OCI-LY1 (cell line): ENCODE measurements at regions not wholly inside any gene's neighbourhood (a gene's known extent, or its start where the extent isn't known, plus 50 kb on each side); places are given as distances from the start of the nearest gene placed in this dataset.

ENCODE experiments used
- H2AFZ ChIP-seq: fragments of 200-600 bp; sonication (generic), shearing (Covaris generic); 2 replicates; pipeline ENCODE4 v1.6.0; 2014; ENCODE audit warnings: antibody characterized with exemption, mild to moderate bottlenecking, low read length
- H3F3A ChIP-seq: fragments of 200-600 bp; sonication (generic), shearing (Covaris generic); 2 replicates; pipeline ENCODE4 v1.6.0; 2014; ENCODE audit warnings: mild to moderate bottlenecking, antibody characterized with exemption, low read length, moderate library complexity; ENCODE audit not compliant: insufficient read depth
- H3K27ac ChIP-seq: fragments of 200-600 bp; sonication (generic); 2 replicates; pipeline ENCODE4 v1.5.1; 2014; ENCODE audit warnings: low read length, mixed run types, mild to moderate bottlenecking, low read depth; ENCODE audit not compliant: poor library complexity, severe bottlenecking
- H3K27me3 ChIP-seq: fragments of 200-600 bp; sonication (generic); 2 replicates; pipeline ENCODE4 v1.6.0; 2014; ENCODE audit warnings: antibody characterized with exemption, mild to moderate bottlenecking, low read length, moderate library complexity; ENCODE audit not compliant: insufficient read depth
- H3K36me3 ChIP-seq: fragments of 200-600 bp; sonication (generic); 2 replicates; pipeline ENCODE4 v1.6.1; 2014; ENCODE audit warnings: mild to moderate bottlenecking, antibody characterized with exemption, low read length, moderate library complexity, mixed read lengths; ENCODE audit not compliant: insufficient read depth
- H3K4me1 ChIP-seq: fragments of 200-600 bp; sonication (generic); 2 replicates; pipeline ENCODE4 v1.5.1; 2014; ENCODE audit warnings: mild to moderate bottlenecking, low read length, moderate library complexity; ENCODE audit not compliant: insufficient read depth, severe bottlenecking
- H3K4me2 ChIP-seq: fragments of 200-600 bp; sonication (generic), shearing (Covaris generic); 2 replicates; pipeline ENCODE4 v1.6.1; 2014; ENCODE audit warnings: low read length
- H3K4me3 ChIP-seq: fragments of 200-600 bp; sonication (generic); 2 replicates; pipeline ENCODE4 v1.5.1; 2014; ENCODE audit warnings: low read length, low read depth, mild to moderate bottlenecking, mixed read lengths; ENCODE audit not compliant: poor library complexity, severe bottlenecking
- H3K79me2 ChIP-seq: fragments of 200-600 bp; shearing (Covaris generic); 2 replicates; pipeline ENCODE4 v1.6.1; 2016; ENCODE audit warnings: mixed run types, low read length, mixed read lengths; ENCODE audit not compliant: insufficient read depth
- H3K9ac ChIP-seq: fragments of 200-600 bp; sonication (generic), shearing (Covaris generic); 2 replicates; pipeline ENCODE4 v1.6.1; 2014; ENCODE audit warnings: mild to moderate bottlenecking, low read length, mixed read lengths
- H3K9me2 ChIP-seq: fragments of 200-600 bp; sonication (generic), shearing (Covaris generic); 2 replicates; pipeline ENCODE4 v1.6.1; 2014; ENCODE audit warnings: low read depth, mild to moderate bottlenecking, low read length, mixed read lengths
- H3K9me3 ChIP-seq: fragments of 200-600 bp; shearing (Covaris generic); 2 replicates; pipeline ENCODE4 v1.6.1; 2014; ENCODE audit warnings: low read length, mixed read lengths
- H4K20me1 ChIP-seq: fragments of 200-600 bp; sonication (generic), shearing (Covaris generic); 2 replicates; pipeline ENCODE4 v1.6.0; 2016; ENCODE audit warnings: mild to moderate bottlenecking, low read length; ENCODE audit not compliant: insufficient read depth
- EZH2 ChIP-seq: fragments of 200-600 bp; sonication (generic), shearing (Covaris generic); IDR thresholded peaks from 2 replicates; pipeline ENCODE4 v1.8.0; 2017; ENCODE audit warnings: borderline replicate concordance, mixed run types, mild to moderate bottlenecking, antibody characterized with exemption, low read length, moderate library complexity, mixed read lengths
- TF ChIP-seq, protein P1 (sequence below): fragments of 200-600 bp; sonication (generic), shearing (Covaris generic); IDR thresholded peaks from 2 replicates; pipeline ENCODE4 v1.5.1; 2017; ENCODE audit warnings: mild to moderate bottlenecking, antibody characterized with exemption, low read length, moderate library complexity, mixed read lengths

DNA sequence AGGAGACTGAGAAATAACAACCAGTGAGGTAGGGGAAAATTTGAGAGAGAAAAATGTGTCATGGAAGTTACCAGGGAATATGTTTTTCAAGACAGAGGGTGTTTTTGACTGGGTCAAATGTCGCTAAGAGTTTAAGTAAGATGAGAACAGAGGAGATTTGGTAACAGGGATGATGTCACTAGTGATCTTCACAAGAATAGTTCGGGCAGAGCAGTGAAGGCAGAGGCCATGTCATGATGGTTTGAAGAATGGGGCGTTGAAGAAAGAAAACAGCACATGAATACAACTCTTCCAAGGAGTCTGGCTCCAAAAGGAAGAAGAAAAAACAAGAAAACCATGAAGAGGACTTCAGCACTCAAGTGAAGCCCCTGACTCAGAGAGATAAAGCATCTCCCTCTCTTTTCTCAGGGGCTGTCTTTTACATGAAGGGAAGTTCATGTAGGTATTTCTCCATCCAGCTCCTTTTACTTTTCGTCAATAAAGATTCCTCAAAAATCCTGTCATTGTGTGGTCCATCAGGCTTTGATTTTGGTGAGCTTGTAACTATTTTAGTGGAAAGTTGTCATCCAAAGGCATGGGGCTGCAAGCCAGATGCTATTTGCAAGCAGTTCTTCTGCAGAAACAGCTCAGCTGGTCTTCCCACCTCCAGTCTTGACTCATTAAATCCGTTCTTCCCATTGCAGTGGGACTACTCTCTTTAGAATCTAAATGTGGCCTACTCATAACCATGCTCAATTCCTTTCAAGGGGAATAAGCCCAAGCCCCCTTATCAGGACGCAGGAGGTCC, 397.3 kb downstream of the LMX1A start:
- Histone ChIP-seq H3K4me1 (no peaks in the 10 kb centered on the region), H4K20me1 (no peaks in the 10 kb centered on the region), H3F3A (no peaks in the 10 kb centered on the region), H3K27me3 (no peaks in the 10 kb centered on the region), H2AFZ (no peak overlapping the region), H3K79me2 (no peaks in the 10 kb centered on the region), H3K9ac (no peak overlapping the region), H3K4me2 (no peak overlapping the region), H3K4me3 (no peak overlapping the region), H3K36me3 (no peaks in the 10 kb centered on the region), H3K9me3 (no peaks in the 10 kb centered on the region), H3K27ac (no peak overlapping the region), H3K9me2 (no peaks in the 10 kb centered on the region)
- TF ChIP-seq, protein P1, sequence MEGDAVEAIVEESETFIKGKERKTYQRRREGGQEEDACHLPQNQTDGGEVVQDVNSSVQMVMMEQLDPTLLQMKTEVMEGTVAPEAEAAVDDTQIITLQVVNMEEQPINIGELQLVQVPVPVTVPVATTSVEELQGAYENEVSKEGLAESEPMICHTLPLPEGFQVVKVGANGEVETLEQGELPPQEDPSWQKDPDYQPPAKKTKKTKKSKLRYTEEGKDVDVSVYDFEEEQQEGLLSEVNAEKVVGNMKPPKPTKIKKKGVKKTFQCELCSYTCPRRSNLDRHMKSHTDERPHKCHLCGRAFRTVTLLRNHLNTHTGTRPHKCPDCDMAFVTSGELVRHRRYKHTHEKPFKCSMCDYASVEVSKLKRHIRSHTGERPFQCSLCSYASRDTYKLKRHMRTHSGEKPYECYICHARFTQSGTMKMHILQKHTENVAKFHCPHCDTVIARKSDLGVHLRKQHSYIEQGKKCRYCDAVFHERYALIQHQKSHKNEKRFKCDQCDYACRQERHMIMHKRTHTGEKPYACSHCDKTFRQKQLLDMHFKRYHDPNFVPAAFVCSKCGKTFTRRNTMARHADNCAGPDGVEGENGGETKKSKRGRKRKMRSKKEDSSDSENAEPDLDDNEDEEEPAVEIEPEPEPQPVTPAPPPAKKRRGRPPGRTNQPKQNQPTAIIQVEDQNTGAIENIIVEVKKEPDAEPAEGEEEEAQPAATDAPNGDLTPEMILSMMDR, result no peak
- no peak for TF ChIP-seq EZH2

DNA sequence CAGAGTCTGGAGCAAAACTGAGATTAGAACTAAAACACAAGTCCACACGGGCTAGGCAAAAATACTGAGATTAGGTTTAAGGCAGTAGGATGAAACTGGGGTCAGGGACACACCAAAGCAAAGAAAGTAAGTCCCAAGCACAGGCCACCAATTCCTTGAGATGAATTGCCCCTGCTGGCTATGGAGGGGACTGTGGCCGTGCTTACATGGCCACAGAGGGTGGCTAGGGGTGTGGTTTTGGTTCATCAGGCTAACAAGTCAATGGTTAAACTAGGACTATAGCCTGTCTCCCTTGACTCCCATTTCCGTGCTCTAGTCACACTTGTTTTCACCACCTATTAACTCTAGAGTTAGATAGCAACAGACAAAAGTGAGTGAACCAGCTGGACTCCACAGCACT, 394.8 kb downstream of the PBX1 start:
- Histone ChIP-seq H3K9ac (no peak overlapping the region), H3F3A (no peaks in the 10 kb centered on the region), H4K20me1 (no peaks in the 10 kb centered on the region), H3K4me2 (no peak overlapping the region), H3K27ac (no peak overlapping the region), H3K4me1 (no peaks in the 10 kb centered on the region), H3K27me3 (no peaks in the 10 kb centered on the region), H3K9me2 (no peaks in the 10 kb centered on the region), H2AFZ (no peak overlapping the region), H3K4me3 (no peak overlapping the region), H3K36me3 (no peaks in the 10 kb centered on the region), H3K9me3 (no peaks in the 10 kb centered on the region), H3K79me2 (no peaks in the 10 kb centered on the region)
- TF ChIP-seq, protein P1, result no peak
- no peak for TF ChIP-seq EZH2

DNA sequence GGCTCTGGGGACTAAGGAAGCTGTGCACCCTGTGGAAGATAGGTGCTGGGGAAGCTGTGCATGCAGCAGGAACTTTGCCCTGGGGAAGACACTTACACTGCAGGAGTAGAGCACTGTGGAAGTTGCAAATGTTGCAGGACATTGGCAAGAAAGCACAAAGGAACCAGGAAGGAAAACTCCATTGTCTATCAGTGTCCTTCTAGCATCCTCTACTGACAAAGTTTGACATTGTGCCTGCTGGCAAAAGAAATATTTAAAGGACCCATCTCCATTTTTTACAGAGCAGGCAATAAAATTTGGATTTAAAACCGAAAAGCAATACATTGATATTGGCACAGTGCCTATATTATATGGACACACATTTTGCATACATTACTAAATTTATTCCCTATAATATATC, 394.1 kb downstream of the PBX1 start:
- Histone ChIP-seq H4K20me1 (no peaks in the 10 kb centered on the region), H3F3A (no peaks in the 10 kb centered on the region), H3K36me3 (no peaks in the 10 kb centered on the region), H2AFZ (no peak overlapping the region), H3K9me3 (no peaks in the 10 kb centered on the region), H3K9ac (no peak overlapping the region), H3K4me1 (no peaks in the 10 kb centered on the region), H3K4me2 (no peak overlapping the region), H3K27me3 (no peaks in the 10 kb centered on the region), H3K4me3 (no peak overlapping the region), H3K79me2 (no peaks in the 10 kb centered on the region), H3K9me2 (no peaks in the 10 kb centered on the region), H3K27ac (no peak overlapping the region)
- TF ChIP-seq, protein P1, result no peak
- no peak for TF ChIP-seq EZH2
